Panc1 (cell line): ENCODE measurements at regions not wholly inside any gene's neighbourhood (a gene's known extent, or its start where the extent isn't known, plus 50 kb on each side); places are given as distances from the start of the nearest gene placed in this dataset.

ENCODE experiments used
- ATAC-seq: fragments of 200-7000 bp; cut with Tn5 transposase; 2 replicates; pipeline ENCODE4 v1.9.1; 2020; ENCODE audit warnings: mild to moderate bottlenecking, moderate library complexity
- BruUV-seq: library from RNA; stranded (reverse); fragments of 400-500 nt; replicated peaks from 2 replicates; lab custom pipeline; 2021; lab: Mats Ljungman, UMichigan
- CTCF ChIA-PET: fragments of 300-600 bp; sonication (Branson Sonifier 250); formaldehyde crosslinking; loops from one replicate; lab custom pipeline; 2022; ENCODE audit warnings: antibody characterized with exemption; lab: Charles Lee
- POLR2A ChIA-PET: fragments of 300-600 bp; sonication (Branson Sonifier 250); formaldehyde crosslinking; loops from one replicate; lab custom pipeline; 2022; ENCODE audit warnings: antibody characterized with exemption; lab: Charles Lee
- DNase-seq: peaks from one replicate; pipeline ENCODE4 v3.0.0-alpha.2; 2010; ENCODE audit warnings: low read depth, low spot score
- H3K27ac ChIP-seq: 2 replicates; pipeline ENCODE4 v1.5.1; 2011; ENCODE audit warnings: mild to moderate bottlenecking, low read length, inconsistent platforms
- H3K27me3 ChIP-seq: fragments of 200-500 bp; sonication (Bioruptor generic); 2 replicates; pipeline ENCODE4 v1.6.0; 2014; ENCODE audit warnings: low read length, inconsistent platforms; ENCODE audit not compliant: control insufficient read depth, insufficient read depth
- H3K36me3 ChIP-seq: fragments of 200-500 bp; sonication (Bioruptor generic); 2 replicates; pipeline ENCODE4 v1.5.1; 2014; ENCODE audit warnings: inconsistent platforms, mild to moderate bottlenecking, low read length, moderate library complexity; ENCODE audit not compliant: control insufficient read depth, insufficient read depth
- H3K4me1 ChIP-seq: 2 replicates; pipeline ENCODE4 v1.5.1; 2011; ENCODE audit warnings: inconsistent platforms, mild to moderate bottlenecking, low read length, moderate library complexity; ENCODE audit not compliant: control insufficient read depth, insufficient read depth
- H3K4me3 ChIP-seq, 2 experiments: 2 replicates each; pipeline ENCODE4 v1.5.1; 2011 to 2012; ENCODE audit warnings: low read depth in 2 of 2, low read length in 2 of 2, mild to moderate bottlenecking in 2 of 2, inconsistent platforms in 1 of 2, moderate library complexity in 1 of 2
- H3K9me3 ChIP-seq: fragments of 200-500 bp; sonication (Bioruptor generic); 2 replicates; pipeline ENCODE4 v1.5.1; 2014; ENCODE audit warnings: low read depth, mild to moderate bottlenecking, inconsistent platforms, low read length, moderate library complexity; ENCODE audit not compliant: control insufficient read depth, insufficient read depth
- POLR2AphosphoS5 ChIP-seq: IDR thresholded peaks from 2 replicates; pipeline ENCODE4 v1.6.1; 2012; ENCODE audit warnings: mild to moderate bottlenecking, low read depth, low read length, moderate library complexity
- SIN3A ChIP-seq: IDR thresholded peaks from 2 replicates; pipeline ENCODE4 v1.6.1; 2012; ENCODE audit warnings: low read depth, mild to moderate bottlenecking, low read length, moderate library complexity, borderline replicate concordance; ENCODE audit not compliant: insufficient read depth
- TCF7L2 ChIP-seq: IDR thresholded peaks from 2 replicates; pipeline ENCODE4 v1.6.1; 2011; ENCODE audit warnings: mild to moderate bottlenecking, low read depth, low read length, inconsistent platforms
- in situ Hi-C: cut with HindIII; loops from 2 replicates; pipeline ENCODE4 v1.10.0; 2016; ENCODE audit warnings: low sequenced_read_pairs, low pct_unique_long_range_greater_than_20kb
- intact Hi-C: fragments of 100-400 bp; cut with micrococcal nuclease; formaldehyde crosslinking; loops from one replicate; pipeline ENCODE4 v1.10.0; 2022; ENCODE audit not compliant: unreplicated experiment
- TF ChIP-seq, protein P1 (sequence below): fragments of 450-650 bp; IDR thresholded peaks from 2 replicates; pipeline ENCODE4 v1.5.1; 2017; ENCODE audit warnings: mild to moderate bottlenecking
- TF ChIP-seq, protein P2 (sequence below), 2 experiments: IDR thresholded peaks; 2 replicates each; pipeline ENCODE4 v1.6.1; 2011 to 2012; ENCODE audit warnings: low read depth in 2 of 2, control low read depth in 1 of 2, low read length in 1 of 2, mild to moderate bottlenecking in 1 of 2, moderate library complexity in 1 of 2; ENCODE audit not compliant: insufficient read depth in 1 of 2

DNA sequence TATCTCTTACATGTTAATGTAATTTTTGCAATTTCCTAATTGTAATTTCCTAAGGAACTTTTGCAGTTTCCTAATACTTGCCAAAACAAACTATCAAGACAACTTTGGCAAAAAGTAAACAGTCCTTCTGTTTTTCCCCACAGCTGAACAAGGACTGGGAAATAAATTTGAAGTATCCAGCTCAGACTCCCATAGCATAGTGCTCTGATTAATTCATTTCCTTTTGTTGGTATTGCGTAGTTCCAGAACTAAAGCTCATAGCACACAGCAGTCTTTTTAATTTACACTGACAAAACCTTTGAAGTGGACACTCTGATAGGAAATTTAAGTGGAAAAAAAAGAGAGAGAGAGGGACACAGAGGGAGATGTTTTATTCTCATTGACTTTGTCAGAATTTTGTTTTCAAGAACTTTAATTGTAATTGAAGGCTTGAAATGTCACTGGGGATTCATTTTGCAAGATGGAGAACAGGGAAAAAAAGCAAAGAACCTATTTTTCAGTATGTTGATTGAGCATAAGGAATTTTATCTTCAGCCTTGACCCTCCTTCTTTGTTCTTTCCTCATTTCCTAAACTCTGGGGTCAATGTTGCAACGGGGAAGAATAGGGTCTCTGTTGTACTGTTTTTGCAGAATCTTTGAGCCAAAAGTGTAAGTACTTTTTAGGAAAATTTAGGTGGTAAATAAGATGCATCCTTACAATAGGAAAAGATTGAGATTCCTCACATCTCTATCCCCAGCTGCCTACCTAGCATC lies 232.2 kb upstream of the NPSR1 start:
- Histone ChIP-seq H3K4me3 (no peak overlapping the region), H3K27me3 (0 out of 2 replicates have a peak, but pooled peaks cover 2% of the 10 kb centered on the region), H3K9me3 (no peaks in the 10 kb centered on the region), H3K4me1 (no peaks in the 10 kb centered on the region), H3K36me3 (no peaks in the 10 kb centered on the region), H3K27ac (no peak overlapping the region)
- DNase-seq (no peak), ATAC-seq (no peak)
- CTCF ChIA-PET = no interaction called here
- no peak for TF ChIP-seq POLR2AphosphoS5
- no peak for TF ChIP-seq TCF7L2
- no peak for TF ChIP-seq SIN3A
- TF ChIP-seq, protein P1, sequence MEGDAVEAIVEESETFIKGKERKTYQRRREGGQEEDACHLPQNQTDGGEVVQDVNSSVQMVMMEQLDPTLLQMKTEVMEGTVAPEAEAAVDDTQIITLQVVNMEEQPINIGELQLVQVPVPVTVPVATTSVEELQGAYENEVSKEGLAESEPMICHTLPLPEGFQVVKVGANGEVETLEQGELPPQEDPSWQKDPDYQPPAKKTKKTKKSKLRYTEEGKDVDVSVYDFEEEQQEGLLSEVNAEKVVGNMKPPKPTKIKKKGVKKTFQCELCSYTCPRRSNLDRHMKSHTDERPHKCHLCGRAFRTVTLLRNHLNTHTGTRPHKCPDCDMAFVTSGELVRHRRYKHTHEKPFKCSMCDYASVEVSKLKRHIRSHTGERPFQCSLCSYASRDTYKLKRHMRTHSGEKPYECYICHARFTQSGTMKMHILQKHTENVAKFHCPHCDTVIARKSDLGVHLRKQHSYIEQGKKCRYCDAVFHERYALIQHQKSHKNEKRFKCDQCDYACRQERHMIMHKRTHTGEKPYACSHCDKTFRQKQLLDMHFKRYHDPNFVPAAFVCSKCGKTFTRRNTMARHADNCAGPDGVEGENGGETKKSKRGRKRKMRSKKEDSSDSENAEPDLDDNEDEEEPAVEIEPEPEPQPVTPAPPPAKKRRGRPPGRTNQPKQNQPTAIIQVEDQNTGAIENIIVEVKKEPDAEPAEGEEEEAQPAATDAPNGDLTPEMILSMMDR = no peak
- in situ Hi-C loops (no loop called here), intact Hi-C loops (loop anchor here (10.0 kb wide), 1 partner anchor 101 kb away; no protein-coding TSS in a partner anchor)
- no TSS peak for BruUV-seq
- POLR2A ChIA-PET = no interaction called here

DNA sequence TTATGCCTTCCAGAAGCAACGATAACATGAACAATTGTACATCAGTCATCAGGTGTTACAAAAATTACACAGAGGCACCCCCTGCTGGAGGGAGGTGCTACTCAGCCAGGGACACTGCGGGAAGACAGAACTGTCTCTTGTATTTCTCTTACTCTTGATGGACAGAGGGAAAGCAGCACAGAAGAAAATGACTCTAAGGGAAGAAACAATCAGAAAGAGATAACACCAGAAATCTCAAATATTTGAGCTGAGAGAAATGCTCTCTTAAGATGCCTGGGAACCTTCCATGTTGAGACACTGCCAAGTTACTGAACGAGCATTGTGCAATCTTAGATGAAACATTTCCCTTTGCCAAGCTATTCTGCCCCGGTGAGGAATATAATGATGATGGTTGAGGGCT lies 227.6 kb upstream of the NPSR1 start:
- H3K9me3 ChIP-seq = no peaks in the 10 kb centered on the region
- ChIA-PET POLR2A (no interaction called here), CTCF (no interaction called here)
- in situ Hi-C loops (no loop called here), intact Hi-C loops (no loop called here)
- H3K4me1 ChIP-seq = no peaks in the 10 kb centered on the region
- H3K4me3 ChIP-seq = no peak overlapping the region
- H3K27ac ChIP-seq = no peak overlapping the region
- no peak for TF ChIP-seq SIN3A
- TF ChIP-seq, protein P1 = peak; percentile 44
- TF ChIP-seq, protein P2, sequence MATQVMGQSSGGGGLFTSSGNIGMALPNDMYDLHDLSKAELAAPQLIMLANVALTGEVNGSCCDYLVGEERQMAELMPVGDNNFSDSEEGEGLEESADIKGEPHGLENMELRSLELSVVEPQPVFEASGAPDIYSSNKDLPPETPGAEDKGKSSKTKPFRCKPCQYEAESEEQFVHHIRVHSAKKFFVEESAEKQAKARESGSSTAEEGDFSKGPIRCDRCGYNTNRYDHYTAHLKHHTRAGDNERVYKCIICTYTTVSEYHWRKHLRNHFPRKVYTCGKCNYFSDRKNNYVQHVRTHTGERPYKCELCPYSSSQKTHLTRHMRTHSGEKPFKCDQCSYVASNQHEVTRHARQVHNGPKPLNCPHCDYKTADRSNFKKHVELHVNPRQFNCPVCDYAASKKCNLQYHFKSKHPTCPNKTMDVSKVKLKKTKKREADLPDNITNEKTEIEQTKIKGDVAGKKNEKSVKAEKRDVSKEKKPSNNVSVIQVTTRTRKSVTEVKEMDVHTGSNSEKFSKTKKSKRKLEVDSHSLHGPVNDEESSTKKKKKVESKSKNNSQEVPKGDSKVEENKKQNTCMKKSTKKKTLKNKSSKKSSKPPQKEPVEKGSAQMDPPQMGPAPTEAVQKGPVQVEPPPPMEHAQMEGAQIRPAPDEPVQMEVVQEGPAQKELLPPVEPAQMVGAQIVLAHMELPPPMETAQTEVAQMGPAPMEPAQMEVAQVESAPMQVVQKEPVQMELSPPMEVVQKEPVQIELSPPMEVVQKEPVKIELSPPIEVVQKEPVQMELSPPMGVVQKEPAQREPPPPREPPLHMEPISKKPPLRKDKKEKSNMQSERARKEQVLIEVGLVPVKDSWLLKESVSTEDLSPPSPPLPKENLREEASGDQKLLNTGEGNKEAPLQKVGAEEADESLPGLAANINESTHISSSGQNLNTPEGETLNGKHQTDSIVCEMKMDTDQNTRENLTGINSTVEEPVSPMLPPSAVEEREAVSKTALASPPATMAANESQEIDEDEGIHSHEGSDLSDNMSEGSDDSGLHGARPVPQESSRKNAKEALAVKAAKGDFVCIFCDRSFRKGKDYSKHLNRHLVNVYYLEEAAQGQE (IDR thresholded peaks at IDR 0.05; ENCODE audit: insufficient read depth in 1 of 2, low read depth in 2 of 2, low read length in 1 of 2) = no peak
- TF ChIP-seq TCF7L2 = no peak
- ATAC-seq = no peak
- H3K27me3 ChIP-seq = no peaks in the 10 kb centered on the region
- no peaks in the 10 kb centered on the region for H3K36me3 ChIP-seq
- no peak for DNase-seq
- no TSS peak for BruUV-seq
